WTC11 (cell line): ENCODE measurements at regions not wholly inside any gene's neighbourhood (a gene's known extent, or its start where the extent isn't known, plus 50 kb on each side); places are given as distances from the start of the nearest gene placed in this dataset.

ENCODE experiments used
- TF ChIP-seq, protein P1 (sequence below): fragments of 200-600 bp; IDR thresholded peaks from 2 replicates; pipeline ENCODE4 v1.8.0; 2022; ENCODE audit warnings: antibody characterized with exemption
- TF ChIP-seq, protein P2 (sequence below): sonication (generic); formaldehyde crosslinking; IDR thresholded peaks from 2 replicates; pipeline ENCODE4 v1.8.0; 2022; ENCODE audit warnings: mild to moderate bottlenecking, missing genetic modification reagents

DNA sequence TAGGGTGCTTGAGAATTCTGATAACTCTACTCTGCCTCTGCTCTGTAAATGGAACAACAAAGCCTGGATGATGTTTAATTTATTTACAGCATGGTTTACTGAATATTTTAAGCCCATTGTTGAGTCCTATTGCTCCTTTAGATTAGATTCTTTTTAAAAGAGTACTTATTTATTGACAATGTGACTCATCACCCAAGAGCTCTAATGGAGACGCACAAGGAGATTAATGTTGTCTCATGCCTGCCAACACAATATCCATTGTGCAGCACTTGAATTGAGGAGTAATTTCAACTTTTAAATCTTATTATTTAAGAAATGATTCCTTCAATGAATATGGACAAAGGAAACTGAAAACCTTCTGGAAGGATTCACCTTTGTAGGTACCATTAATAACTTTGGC, 691.4 kb downstream of the ZBBX start:
- TF ChIP-seq, protein P1, sequence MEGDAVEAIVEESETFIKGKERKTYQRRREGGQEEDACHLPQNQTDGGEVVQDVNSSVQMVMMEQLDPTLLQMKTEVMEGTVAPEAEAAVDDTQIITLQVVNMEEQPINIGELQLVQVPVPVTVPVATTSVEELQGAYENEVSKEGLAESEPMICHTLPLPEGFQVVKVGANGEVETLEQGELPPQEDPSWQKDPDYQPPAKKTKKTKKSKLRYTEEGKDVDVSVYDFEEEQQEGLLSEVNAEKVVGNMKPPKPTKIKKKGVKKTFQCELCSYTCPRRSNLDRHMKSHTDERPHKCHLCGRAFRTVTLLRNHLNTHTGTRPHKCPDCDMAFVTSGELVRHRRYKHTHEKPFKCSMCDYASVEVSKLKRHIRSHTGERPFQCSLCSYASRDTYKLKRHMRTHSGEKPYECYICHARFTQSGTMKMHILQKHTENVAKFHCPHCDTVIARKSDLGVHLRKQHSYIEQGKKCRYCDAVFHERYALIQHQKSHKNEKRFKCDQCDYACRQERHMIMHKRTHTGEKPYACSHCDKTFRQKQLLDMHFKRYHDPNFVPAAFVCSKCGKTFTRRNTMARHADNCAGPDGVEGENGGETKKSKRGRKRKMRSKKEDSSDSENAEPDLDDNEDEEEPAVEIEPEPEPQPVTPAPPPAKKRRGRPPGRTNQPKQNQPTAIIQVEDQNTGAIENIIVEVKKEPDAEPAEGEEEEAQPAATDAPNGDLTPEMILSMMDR = no peak
- TF ChIP-seq, protein P2, sequence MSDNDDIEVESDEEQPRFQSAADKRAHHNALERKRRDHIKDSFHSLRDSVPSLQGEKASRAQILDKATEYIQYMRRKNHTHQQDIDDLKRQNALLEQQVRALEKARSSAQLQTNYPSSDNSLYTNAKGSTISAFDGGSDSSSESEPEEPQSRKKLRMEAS = no peak
